SK-N-SH treated with all-trans-retinoic acid at 6 μM for 48 hours (cell line): ENCODE measurements at regions not wholly inside any gene's neighbourhood (a gene's known extent, or its start where the extent isn't known, plus 50 kb on each side); places are given as distances from the start of the nearest gene placed in this dataset.
"Not testable (repeated sequence)": the region's sequence is repeated elsewhere in the genome, so short reads cannot be mapped to it uniquely, and the experiment has no call there.

Source experiments
- ARNTL ChIP-seq: fragments of 450-650 bp; formaldehyde crosslinking; IDR thresholded peaks from 2 replicates; pipeline ENCODE4 v1.5.0; 2020; ENCODE audit warnings: low read depth, mild to moderate bottlenecking, moderate library complexity, borderline replicate concordance
- PPARA ChIP-seq: fragments of 250-450 bp; sonication (Bioruptor Pico); IDR thresholded peaks from 2 replicates; pipeline ENCODE4 v1.5.0; 2020; ENCODE audit warnings: mild to moderate bottlenecking, borderline replicate concordance
- RARB ChIP-seq: fragments of 250-450 bp; sonication (Bioruptor Pico); IDR thresholded peaks from 2 replicates; pipeline ENCODE4 v1.8.0; 2021; ENCODE audit warnings: mild to moderate bottlenecking, moderate library complexity
- SNAI2 ChIP-seq: fragments of 250-450 bp; sonication (Bioruptor Pico); IDR thresholded peaks from 2 replicates; pipeline ENCODE4 v1.5.0; 2020; ENCODE audit warnings: mild to moderate bottlenecking, moderate library complexity
- TCF4 ChIP-seq: fragments of 250-450 bp; sonication (Bioruptor Pico); IDR thresholded peaks from 2 replicates; pipeline ENCODE4 v1.8.0; 2021; ENCODE audit warnings: mild to moderate bottlenecking, moderate library complexity, borderline replicate concordance
- TOX ChIP-seq: fragments of 250-450 bp; sonication (Bioruptor Pico); IDR thresholded peaks from 2 replicates; pipeline ENCODE4 v1.8.0; 2021; ENCODE audit warnings: mild to moderate bottlenecking, moderate library complexity, borderline replicate concordance
- ZC3H10 ChIP-seq: fragments of 250-450 bp; sonication (Bioruptor Pico); IDR thresholded peaks from 2 replicates; pipeline ENCODE4 v1.5.1; 2021; ENCODE audit warnings: mild to moderate bottlenecking, moderate library complexity
- ZFP30 ChIP-seq: fragments of 450-650 bp; formaldehyde crosslinking; IDR thresholded peaks from 2 replicates; pipeline ENCODE4 v1.5.0; 2022; ENCODE audit warnings: mild to moderate bottlenecking, moderate library complexity
- ZNF70 ChIP-seq: fragments of 450-650 bp; formaldehyde crosslinking; IDR thresholded peaks from 2 replicates; pipeline ENCODE4 v1.5.0; 2020; ENCODE audit warnings: mild to moderate bottlenecking, moderate library complexity
- ZNF8 ChIP-seq: fragments of 450-650 bp; formaldehyde crosslinking; IDR thresholded peaks from 2 replicates; pipeline ENCODE4 v1.5.0; 2020; ENCODE audit warnings: mild to moderate bottlenecking, moderate library complexity
- TF ChIP-seq, protein P1 (sequence below): fragments of 250-450 bp; sonication (Bioruptor Pico); IDR thresholded peaks from 2 replicates; pipeline ENCODE4 v1.5.1; 2020; ENCODE audit warnings: low read depth, mild to moderate bottlenecking, moderate library complexity
- TF ChIP-seq, protein P2 (sequence below): fragments of 250-450 bp; sonication (Bioruptor Pico); IDR thresholded peaks from 2 replicates; pipeline ENCODE4 v1.8.0; 2021; ENCODE audit warnings: low read depth, mild to moderate bottlenecking, moderate library complexity, borderline replicate concordance
- TF ChIP-seq, protein P3 (sequence below): fragments of 250-450 bp; sonication (Bioruptor Pico); IDR thresholded peaks from 2 replicates; pipeline ENCODE4 v1.8.0; 2020; ENCODE audit warnings: mild to moderate bottlenecking, moderate library complexity, borderline replicate concordance

DNA sequence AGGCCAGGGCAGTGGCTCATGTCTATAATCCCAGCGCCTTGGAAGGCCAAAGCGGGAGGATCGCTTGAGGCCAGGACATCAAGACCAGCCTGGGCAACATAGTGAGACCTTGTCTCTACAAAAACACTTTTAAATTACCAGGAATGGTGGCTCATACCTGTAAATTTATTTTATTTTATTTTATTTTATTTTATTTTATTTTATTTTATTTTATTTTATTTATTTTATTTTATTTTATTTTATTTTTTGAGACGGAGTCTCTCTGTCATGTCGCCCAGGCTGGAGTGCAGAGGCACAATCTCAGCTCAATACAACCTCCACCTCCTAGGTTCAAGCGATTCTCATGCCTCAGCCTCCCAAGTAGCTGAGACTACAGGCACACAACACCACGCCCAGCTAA is 152.1 kb upstream of the AUTS2 start:
- not testable (repeated sequence) for TF ChIP-seq SNAI2 (CRISPR knock-in tag); RARB (CRISPR knock-in tag); ZC3H10 (CRISPR knock-in tag); ARNTL; ZNF70 (CRISPR knock-in tag); ZNF8 (CRISPR knock-in tag); PPARA (CRISPR knock-in tag); TOX; ZFP30 (CRISPR knock-in tag); TCF4
- TF ChIP-seq, protein P1, sequence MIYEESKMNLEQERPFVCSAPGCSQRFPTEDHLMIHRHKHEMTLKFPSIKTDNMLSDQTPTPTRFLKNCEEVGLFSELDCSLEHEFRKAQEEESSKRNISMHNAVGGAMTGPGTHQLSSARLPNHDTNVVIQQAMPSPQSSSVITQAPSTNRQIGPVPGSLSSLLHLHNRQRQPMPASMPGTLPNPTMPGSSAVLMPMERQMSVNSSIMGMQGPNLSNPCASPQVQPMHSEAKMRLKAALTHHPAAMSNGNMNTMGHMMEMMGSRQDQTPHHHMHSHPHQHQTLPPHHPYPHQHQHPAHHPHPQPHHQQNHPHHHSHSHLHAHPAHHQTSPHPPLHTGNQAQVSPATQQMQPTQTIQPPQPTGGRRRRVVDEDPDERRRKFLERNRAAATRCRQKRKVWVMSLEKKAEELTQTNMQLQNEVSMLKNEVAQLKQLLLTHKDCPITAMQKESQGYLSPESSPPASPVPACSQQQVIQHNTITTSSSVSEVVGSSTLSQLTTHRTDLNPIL (CRISPR knock-in tag), result not testable (repeated sequence)
- TF ChIP-seq, protein P2, sequence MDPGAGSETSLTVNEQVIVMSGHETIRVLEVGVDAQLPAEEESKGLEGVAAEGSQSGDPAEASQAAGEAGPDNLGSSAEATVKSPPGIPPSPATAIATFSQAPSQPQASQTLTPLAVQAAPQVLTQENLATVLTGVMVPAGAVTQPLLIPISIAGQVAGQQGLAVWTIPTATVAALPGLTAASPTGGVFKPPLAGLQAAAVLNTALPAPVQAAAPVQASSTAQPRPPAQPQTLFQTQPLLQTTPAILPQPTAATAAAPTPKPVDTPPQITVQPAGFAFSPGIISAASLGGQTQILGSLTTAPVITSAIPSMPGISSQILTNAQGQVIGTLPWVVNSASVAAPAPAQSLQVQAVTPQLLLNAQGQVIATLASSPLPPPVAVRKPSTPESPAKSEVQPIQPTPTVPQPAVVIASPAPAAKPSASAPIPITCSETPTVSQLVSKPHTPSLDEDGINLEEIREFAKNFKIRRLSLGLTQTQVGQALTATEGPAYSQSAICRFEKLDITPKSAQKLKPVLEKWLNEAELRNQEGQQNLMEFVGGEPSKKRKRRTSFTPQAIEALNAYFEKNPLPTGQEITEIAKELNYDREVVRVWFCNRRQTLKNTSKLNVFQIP (CRISPR knock-in tag), result not testable (repeated sequence)
- TF ChIP-seq, protein P3, sequence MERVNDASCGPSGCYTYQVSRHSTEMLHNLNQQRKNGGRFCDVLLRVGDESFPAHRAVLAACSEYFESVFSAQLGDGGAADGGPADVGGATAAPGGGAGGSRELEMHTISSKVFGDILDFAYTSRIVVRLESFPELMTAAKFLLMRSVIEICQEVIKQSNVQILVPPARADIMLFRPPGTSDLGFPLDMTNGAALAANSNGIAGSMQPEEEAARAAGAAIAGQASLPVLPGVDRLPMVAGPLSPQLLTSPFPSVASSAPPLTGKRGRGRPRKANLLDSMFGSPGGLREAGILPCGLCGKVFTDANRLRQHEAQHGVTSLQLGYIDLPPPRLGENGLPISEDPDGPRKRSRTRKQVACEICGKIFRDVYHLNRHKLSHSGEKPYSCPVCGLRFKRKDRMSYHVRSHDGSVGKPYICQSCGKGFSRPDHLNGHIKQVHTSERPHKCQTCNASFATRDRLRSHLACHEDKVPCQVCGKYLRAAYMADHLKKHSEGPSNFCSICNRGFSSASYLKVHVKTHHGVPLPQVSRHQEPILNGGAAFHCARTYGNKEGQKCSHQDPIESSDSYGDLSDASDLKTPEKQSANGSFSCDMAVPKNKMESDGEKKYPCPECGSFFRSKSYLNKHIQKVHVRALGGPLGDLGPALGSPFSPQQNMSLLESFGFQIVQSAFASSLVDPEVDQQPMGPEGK (CRISPR knock-in tag), result not testable (repeated sequence)
